WTC11 (cell line): ENCODE measurements at regions not wholly inside any gene's neighbourhood (a gene's known extent, or its start where the extent isn't known, plus 50 kb on each side); places are given as distances from the start of the nearest gene placed in this dataset.

Source experiments
- ATAC-seq: fragments of 200-7000 bp; cut with Tn5 transposase; 2 replicates; pipeline ENCODE4 v1.10.0; 2021; ENCODE audit warnings: mild to moderate bottlenecking, moderate library complexity
- CTCF ChIA-PET: fragments of 300-600 bp; sonication (Branson Sonifier 250); formaldehyde crosslinking; loops from one replicate; lab custom pipeline; 2021; ENCODE audit warnings: antibody characterized with exemption; lab: Charles Lee
- POLR2A ChIA-PET: fragments of 350-600 bp; sonication (Branson Sonifier 250); formaldehyde crosslinking; loops from one replicate; lab custom pipeline; 2021; ENCODE audit warnings: antibody characterized with exemption; lab: Charles Lee
- DNase-seq: peaks from one replicate; pipeline ENCODE4 v3.0.0; 2021; ENCODE audit warnings: low spot score
- H3K27ac Mint-ChIP-seq: 2 replicates; pipeline ENCODE4 v1.8.0; 2021; ENCODE audit warnings: mixed read lengths
- H3K27me3 Mint-ChIP-seq: 2 replicates; pipeline ENCODE4 v1.8.0; 2021; ENCODE audit warnings: low read depth, mild to moderate bottlenecking, moderate library complexity, mixed read lengths
- H3K36me3 Mint-ChIP-seq: 2 replicates; pipeline ENCODE4 v1.8.0; 2021; ENCODE audit warnings: mixed read lengths
- H3K4me1 Mint-ChIP-seq: 2 replicates; pipeline ENCODE4 v1.8.0; 2022; ENCODE audit warnings: mixed read lengths
- H3K4me3 Mint-ChIP-seq: 2 replicates; pipeline ENCODE4 v1.8.0; 2021; ENCODE audit warnings: mild to moderate bottlenecking, moderate library complexity, mixed read lengths
- H3K9me3 Mint-ChIP-seq: 2 replicates; pipeline ENCODE4 v1.8.0; 2021; ENCODE audit warnings: mixed read lengths
- ATF6 ChIP-seq: sonication (generic); formaldehyde crosslinking; IDR thresholded peaks from 2 replicates; pipeline ENCODE4 v1.8.1; 2023; ENCODE audit warnings: mild to moderate bottlenecking, missing genetic modification reagents
- E2F5 ChIP-seq: sonication (generic); formaldehyde crosslinking; IDR thresholded peaks from 2 replicates; pipeline ENCODE4 v1.8.1; 2022; ENCODE audit warnings: mild to moderate bottlenecking, moderate library complexity, missing genetic modification reagents
- GTF2I ChIP-seq: fragments of 250-450 bp; sonication (Bioruptor Pico); conservative IDR thresholded peaks from 2 replicates; pipeline ENCODE4 v1.4.0; 2021; ENCODE audit warnings: mild to moderate bottlenecking
- JUN ChIP-seq: sonication (generic); formaldehyde crosslinking; IDR thresholded peaks from 2 replicates; pipeline ENCODE4 v1.8.0; 2023; ENCODE audit warnings: mild to moderate bottlenecking, missing genetic modification reagents
- KAT7 ChIP-seq: sonication (generic); formaldehyde crosslinking; IDR thresholded peaks from 2 replicates; pipeline ENCODE4 v1.8.1; 2023; ENCODE audit warnings: missing genetic modification reagents, mild to moderate bottlenecking, borderline replicate concordance
- MLX ChIP-seq: sonication (generic); formaldehyde crosslinking; IDR thresholded peaks from 2 replicates; pipeline ENCODE4 v1.8.1; 2023; ENCODE audit warnings: mild to moderate bottlenecking, missing genetic modification reagents, moderate library complexity
- OVOL2 ChIP-seq: fragments of 250-450 bp; sonication (Bioruptor Pico); IDR thresholded peaks from 2 replicates; pipeline ENCODE4 v1.9.0; 2021; ENCODE audit warnings: mild to moderate bottlenecking, borderline replicate concordance
- STAT6 ChIP-seq: sonication (generic); formaldehyde crosslinking; conservative IDR thresholded peaks from 2 replicates; pipeline ENCODE4 v1.8.1; 2023; ENCODE audit warnings: mild to moderate bottlenecking, low read depth, missing genetic modification reagents, moderate library complexity
- ZNF219 ChIP-seq: sonication (generic); formaldehyde crosslinking; IDR thresholded peaks from 2 replicates; pipeline ENCODE4 v1.8.0; 2023; ENCODE audit warnings: missing genetic modification reagents, mild to moderate bottlenecking, borderline replicate concordance
- ZNF396 ChIP-seq: fragments of 250-450 bp; sonication (Bioruptor Pico); IDR thresholded peaks from 2 replicates; pipeline ENCODE4 v1.8.0; 2021; ENCODE audit warnings: mild to moderate bottlenecking, moderate library complexity, borderline replicate concordance
- TF ChIP-seq, protein P1 (sequence below): sonication (generic); formaldehyde crosslinking; IDR thresholded peaks from 2 replicates; pipeline ENCODE4 v1.8.0; 2023; ENCODE audit warnings: missing genetic modification reagents, mild to moderate bottlenecking, borderline replicate concordance
- TF ChIP-seq, protein P2 (sequence below): fragments of 250-450 bp; sonication (Bioruptor Pico); IDR thresholded peaks from 2 replicates; pipeline ENCODE4 v1.9.0; 2021; ENCODE audit warnings: moderate library complexity, mild to moderate bottlenecking, inconsistent platforms, borderline replicate concordance
- TF ChIP-seq, protein P3 (sequence below): fragments of 250-450 bp; sonication (Bioruptor Pico); IDR thresholded peaks from 2 replicates; pipeline ENCODE4 v1.9.0; 2021; ENCODE audit warnings: mild to moderate bottlenecking
- TF ChIP-seq, protein P4 (sequence below): sonication (generic); formaldehyde crosslinking; conservative IDR thresholded peaks from 2 replicates; pipeline ENCODE4 v1.8.1; 2022; ENCODE audit warnings: mild to moderate bottlenecking, missing genetic modification reagents

GRCh38 chr1:36608272-36608671 is 125.6 kb upstream of the CSF3R start (continued):
- TF ChIP-seq, protein P1, sequence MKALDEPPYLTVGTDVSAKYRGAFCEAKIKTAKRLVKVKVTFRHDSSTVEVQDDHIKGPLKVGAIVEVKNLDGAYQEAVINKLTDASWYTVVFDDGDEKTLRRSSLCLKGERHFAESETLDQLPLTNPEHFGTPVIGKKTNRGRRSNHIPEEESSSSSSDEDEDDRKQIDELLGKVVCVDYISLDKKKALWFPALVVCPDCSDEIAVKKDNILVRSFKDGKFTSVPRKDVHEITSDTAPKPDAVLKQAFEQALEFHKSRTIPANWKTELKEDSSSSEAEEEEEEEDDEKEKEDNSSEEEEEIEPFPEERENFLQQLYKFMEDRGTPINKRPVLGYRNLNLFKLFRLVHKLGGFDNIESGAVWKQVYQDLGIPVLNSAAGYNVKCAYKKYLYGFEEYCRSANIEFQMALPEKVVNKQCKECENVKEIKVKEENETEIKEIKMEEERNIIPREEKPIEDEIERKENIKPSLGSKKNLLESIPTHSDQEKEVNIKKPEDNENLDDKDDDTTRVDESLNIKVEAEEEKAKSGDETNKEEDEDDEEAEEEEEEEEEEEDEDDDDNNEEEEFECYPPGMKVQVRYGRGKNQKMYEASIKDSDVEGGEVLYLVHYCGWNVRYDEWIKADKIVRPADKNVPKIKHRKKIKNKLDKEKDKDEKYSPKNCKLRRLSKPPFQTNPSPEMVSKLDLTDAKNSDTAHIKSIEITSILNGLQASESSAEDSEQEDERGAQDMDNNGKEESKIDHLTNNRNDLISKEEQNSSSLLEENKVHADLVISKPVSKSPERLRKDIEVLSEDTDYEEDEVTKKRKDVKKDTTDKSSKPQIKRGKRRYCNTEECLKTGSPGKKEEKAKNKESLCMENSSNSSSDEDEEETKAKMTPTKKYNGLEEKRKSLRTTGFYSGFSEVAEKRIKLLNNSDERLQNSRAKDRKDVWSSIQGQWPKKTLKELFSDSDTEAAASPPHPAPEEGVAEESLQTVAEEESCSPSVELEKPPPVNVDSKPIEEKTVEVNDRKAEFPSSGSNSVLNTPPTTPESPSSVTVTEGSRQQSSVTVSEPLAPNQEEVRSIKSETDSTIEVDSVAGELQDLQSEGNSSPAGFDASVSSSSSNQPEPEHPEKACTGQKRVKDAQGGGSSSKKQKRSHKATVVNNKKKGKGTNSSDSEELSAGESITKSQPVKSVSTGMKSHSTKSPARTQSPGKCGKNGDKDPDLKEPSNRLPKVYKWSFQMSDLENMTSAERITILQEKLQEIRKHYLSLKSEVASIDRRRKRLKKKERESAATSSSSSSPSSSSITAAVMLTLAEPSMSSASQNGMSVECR (CRISPR knock-in tag): no peak
- no peak for TF ChIP-seq ATF6 (CRISPR knock-in tag)
- no peak for TF ChIP-seq STAT6
- TF ChIP-seq, protein P2, sequence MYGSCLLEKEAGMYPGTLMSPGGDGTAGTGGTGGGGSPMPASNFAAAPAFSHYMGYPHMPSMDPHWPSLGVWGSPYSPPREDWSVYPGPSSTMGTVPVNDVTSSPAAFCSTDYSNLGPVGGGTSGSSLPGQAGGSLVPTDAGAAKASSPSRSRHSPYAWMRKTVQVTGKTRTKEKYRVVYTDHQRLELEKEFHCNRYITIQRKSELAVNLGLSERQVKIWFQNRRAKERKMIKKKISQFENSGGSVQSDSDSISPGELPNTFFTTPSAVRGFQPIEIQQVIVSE (CRISPR knock-in tag): no peak
- TF ChIP-seq KAT7: no peak
- no peak for TF ChIP-seq JUN (CRISPR knock-in tag)
- TF ChIP-seq OVOL2 (CRISPR knock-in tag): no peak
- TF ChIP-seq MLX (CRISPR knock-in tag): no peak
- TF ChIP-seq, protein P3, sequence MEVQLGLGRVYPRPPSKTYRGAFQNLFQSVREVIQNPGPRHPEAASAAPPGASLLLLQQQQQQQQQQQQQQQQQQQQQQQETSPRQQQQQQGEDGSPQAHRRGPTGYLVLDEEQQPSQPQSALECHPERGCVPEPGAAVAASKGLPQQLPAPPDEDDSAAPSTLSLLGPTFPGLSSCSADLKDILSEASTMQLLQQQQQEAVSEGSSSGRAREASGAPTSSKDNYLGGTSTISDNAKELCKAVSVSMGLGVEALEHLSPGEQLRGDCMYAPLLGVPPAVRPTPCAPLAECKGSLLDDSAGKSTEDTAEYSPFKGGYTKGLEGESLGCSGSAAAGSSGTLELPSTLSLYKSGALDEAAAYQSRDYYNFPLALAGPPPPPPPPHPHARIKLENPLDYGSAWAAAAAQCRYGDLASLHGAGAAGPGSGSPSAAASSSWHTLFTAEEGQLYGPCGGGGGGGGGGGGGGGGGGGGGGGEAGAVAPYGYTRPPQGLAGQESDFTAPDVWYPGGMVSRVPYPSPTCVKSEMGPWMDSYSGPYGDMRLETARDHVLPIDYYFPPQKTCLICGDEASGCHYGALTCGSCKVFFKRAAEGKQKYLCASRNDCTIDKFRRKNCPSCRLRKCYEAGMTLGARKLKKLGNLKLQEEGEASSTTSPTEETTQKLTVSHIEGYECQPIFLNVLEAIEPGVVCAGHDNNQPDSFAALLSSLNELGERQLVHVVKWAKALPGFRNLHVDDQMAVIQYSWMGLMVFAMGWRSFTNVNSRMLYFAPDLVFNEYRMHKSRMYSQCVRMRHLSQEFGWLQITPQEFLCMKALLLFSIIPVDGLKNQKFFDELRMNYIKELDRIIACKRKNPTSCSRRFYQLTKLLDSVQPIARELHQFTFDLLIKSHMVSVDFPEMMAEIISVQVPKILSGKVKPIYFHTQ: no peak
- TF ChIP-seq GTF2I (CRISPR knock-in tag): no peak
- TF ChIP-seq, all 79 proteins: peak for 0

GRCh38 chr1:36607263-36607651 is 124.5 kb upstream of the CSF3R start:
- no peaks in the 10 kb centered on the region for H3K4me1 Mint-ChIP-seq

More at GRCh38 chr1:36607263-36607651, 124.5 kb upstream of the CSF3R start:
- Mint-ChIP-seq H3K4me3 (no peak overlapping the region), H3K27me3 (no peaks in the 10 kb centered on the region), H3K27ac (no peak overlapping the region), H3K36me3 (no peaks in the 10 kb centered on the region), H3K9me3 (no peaks in the 10 kb centered on the region)
- no peak for DNase-seq
- CTCF ChIA-PET: interaction anchor here (1.0 to 4.5 kb wide), 5 partner anchors 11 to 257 kb away, joined by 3 to 29 read pairs (median 5); no protein-coding TSS in a partner anchor
- no peak for ATAC-seq
- POLR2A ChIA-PET: no interaction called here
- TF ChIP-seq ZNF396 (CRISPR knock-in tag): no peak
- TF ChIP-seq E2F5 (CRISPR knock-in tag): no peak
- TF ChIP-seq ZNF219 (CRISPR knock-in tag): no peak
- TF ChIP-seq, protein P4, sequence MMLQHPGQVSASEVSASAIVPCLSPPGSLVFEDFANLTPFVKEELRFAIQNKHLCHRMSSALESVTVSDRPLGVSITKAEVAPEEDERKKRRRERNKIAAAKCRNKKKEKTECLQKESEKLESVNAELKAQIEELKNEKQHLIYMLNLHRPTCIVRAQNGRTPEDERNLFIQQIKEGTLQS (CRISPR knock-in tag): no peak
- no peak for TF ChIP-seq OVOL2 (CRISPR knock-in tag)
- TF ChIP-seq ATF6 (CRISPR knock-in tag): no peak
- TF ChIP-seq STAT6: no peak
